H1 (cell line): ENCODE measurements at regions not wholly inside any gene's neighbourhood (a gene's known extent, or its start where the extent isn't known, plus 50 kb on each side); places are given as distances from the start of the nearest gene placed in this dataset.

Source experiments
- BACH1 ChIP-seq: IDR thresholded peaks from 2 replicates; pipeline ENCODE4 v1.6.1; 2012; ENCODE audit warnings: low read length, improper control_type of control experiment
- CHD1 ChIP-seq: IDR thresholded peaks from 2 replicates; pipeline ENCODE4 v1.6.1; 2012; ENCODE audit warnings: low read depth, low read length, improper control_type of control experiment
- EGR1 ChIP-seq: IDR thresholded peaks from 2 replicates; pipeline ENCODE4 v1.6.1; 2011; ENCODE audit warnings: low read depth, low read length, borderline replicate concordance
- KDM4A ChIP-seq: IDR thresholded peaks from one replicate; pipeline ENCODE4 v1.7.1; 2012; ENCODE audit warnings: low read depth, mild to moderate bottlenecking, moderate library complexity, low read length, inconsistent platforms; ENCODE audit not compliant: severe bottlenecking
- SUZ12 ChIP-seq: fragments of 200-600 bp; sonication (generic); IDR thresholded peaks from 2 replicates; pipeline ENCODE4 v1.6.1; 2012; ENCODE audit warnings: mild to moderate bottlenecking, inconsistent platforms, low read length, moderate library complexity, mixed read lengths

DNA sequence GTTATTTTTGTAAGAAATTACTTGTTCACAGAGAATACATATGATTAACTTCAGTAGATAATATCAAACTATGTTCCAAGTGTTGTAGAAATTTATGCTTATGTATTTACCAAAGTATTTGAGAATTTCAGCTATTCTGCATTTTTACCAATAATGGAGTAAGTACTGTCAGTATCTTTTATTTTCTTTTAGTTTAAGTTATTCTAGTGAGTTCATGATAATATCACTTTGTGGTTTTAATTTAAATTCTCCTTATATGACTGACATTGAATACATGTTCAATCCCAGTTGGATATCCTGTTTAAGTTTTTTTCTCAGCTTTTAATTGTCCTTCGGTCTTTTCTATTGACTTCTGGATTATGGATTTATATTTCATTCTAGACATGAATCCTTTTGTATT is 1024.6 kb downstream of the EFNA5 start (continued):
- TF ChIP-seq EGR1: no peak
- TF ChIP-seq KDM4A: no peak
- TF ChIP-seq CHD1: no peak
- TF ChIP-seq BACH1: no peak
- TF ChIP-seq SUZ12: no peak
